ENCODE measurements at regions not wholly inside any gene's neighbourhood (a gene's known extent, or its start where the extent isn't known, plus 50 kb on each side); places are given as distances from the start of the nearest gene placed in this dataset.

DNA sequence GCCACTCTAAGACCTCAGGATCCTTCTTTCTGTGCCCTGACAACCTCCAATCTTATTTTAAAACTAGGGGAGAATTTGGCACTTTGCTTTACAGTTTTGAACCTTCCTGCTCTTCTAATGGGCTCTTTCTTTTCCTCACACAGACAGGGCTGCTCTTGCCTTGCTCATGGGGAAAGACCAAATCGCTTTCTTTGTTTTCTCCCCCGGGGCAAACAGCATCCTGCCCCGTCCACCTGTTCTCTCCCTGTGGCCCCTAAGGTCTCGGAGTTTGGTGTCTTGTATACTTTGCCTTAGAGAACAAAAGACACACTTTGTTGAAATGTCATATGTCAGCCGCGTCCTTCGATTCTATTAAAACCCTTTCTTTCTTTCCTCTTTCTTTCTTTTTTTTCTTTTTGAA is 306.7 kb upstream of the SALL1 start:
- TF ChIP-seq GATA3 (IDR thresholded peaks at IDR 0.05; ENCODE audit: low read depth, low read length) (no peak), GATA2 (IDR thresholded peaks at IDR 0.05; ENCODE audit: low read depth, low read length) (no peak)

Measured in SH-SY5Y (cell line).